ENCODE measurements at regions not wholly inside any gene's neighbourhood (a gene's known extent, or its start where the extent isn't known, plus 50 kb on each side); places are given as distances from the start of the nearest gene placed in this dataset.

DNA sequence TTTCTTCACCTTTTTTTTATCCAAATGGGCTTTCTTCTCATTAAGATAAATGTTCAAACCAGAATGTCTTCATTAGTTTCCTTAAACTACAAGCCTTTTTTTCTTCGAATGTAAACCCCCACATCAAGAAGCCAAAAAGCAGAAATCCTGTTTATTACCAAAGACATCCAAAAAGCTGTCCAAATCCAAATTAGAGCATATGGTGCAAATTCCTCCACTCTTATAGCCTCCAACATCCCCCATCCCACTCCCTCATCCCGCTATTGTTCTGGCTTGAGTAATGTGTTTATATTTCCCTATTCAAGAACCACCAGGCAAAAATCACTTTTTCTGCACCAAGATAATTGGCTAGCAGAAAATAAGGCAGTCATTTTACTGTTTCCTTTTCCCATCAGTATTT is 315.1 kb upstream of the ADGRL3 start:
- no peak overlapping the region for H2AFZ ChIP-seq
- no peak overlapping the region for H3K27ac Mint-ChIP-seq
- H3K9me2 ChIP-seq (ENCODE audit: insufficient read depth) = no peaks in the 10 kb centered on the region
- no peaks in the 10 kb centered on the region for H3K9me3 Mint-ChIP-seq
- no peak overlapping the region for H3K4me2 ChIP-seq
- H3K36me3 ChIP-seq (ENCODE audit: insufficient read depth) = no peaks in the 10 kb centered on the region; the same call in 1 of the 2 replicates
- TF ChIP-seq, protein P1, sequence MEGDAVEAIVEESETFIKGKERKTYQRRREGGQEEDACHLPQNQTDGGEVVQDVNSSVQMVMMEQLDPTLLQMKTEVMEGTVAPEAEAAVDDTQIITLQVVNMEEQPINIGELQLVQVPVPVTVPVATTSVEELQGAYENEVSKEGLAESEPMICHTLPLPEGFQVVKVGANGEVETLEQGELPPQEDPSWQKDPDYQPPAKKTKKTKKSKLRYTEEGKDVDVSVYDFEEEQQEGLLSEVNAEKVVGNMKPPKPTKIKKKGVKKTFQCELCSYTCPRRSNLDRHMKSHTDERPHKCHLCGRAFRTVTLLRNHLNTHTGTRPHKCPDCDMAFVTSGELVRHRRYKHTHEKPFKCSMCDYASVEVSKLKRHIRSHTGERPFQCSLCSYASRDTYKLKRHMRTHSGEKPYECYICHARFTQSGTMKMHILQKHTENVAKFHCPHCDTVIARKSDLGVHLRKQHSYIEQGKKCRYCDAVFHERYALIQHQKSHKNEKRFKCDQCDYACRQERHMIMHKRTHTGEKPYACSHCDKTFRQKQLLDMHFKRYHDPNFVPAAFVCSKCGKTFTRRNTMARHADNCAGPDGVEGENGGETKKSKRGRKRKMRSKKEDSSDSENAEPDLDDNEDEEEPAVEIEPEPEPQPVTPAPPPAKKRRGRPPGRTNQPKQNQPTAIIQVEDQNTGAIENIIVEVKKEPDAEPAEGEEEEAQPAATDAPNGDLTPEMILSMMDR (conservative IDR thresholded peaks at IDR 0.05; ENCODE audit: low read depth in 2 of 2) = no peak
- TF ChIP-seq, protein P2, sequence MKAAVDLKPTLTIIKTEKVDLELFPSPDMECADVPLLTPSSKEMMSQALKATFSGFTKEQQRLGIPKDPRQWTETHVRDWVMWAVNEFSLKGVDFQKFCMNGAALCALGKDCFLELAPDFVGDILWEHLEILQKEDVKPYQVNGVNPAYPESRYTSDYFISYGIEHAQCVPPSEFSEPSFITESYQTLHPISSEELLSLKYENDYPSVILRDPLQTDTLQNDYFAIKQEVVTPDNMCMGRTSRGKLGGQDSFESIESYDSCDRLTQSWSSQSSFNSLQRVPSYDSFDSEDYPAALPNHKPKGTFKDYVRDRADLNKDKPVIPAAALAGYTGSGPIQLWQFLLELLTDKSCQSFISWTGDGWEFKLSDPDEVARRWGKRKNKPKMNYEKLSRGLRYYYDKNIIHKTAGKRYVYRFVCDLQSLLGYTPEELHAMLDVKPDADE (IDR thresholded peaks at IDR 0.05) = no peak
- TF ChIP-seq NANOG (IDR thresholded peaks at IDR 0.05; ENCODE audit: borderline replicate concordance) (no peak), EZH2 (IDR thresholded peaks at IDR 0.05; ENCODE audit: low read depth, unreplicated experiment) (no peak), EZH2phosphoT487 (IDR thresholded peaks at IDR 0.05; ENCODE audit: unreplicated experiment) (no peak), POLR2AphosphoS5 (IDR thresholded peaks at IDR 0.05; ENCODE audit: low read depth) (no peak), ZNF331 (CRISPR knock-in tag; IDR thresholded peaks at IDR 0.05; ENCODE audit: low read depth) (no peak), JUNB (IDR thresholded peaks at IDR 0.05; ENCODE audit: unreplicated experiment) (no peak), ZNF114 (CRISPR knock-in tag; IDR thresholded peaks at IDR 0.05) (no peak), STAT1 (IDR thresholded peaks at IDR 0.05; ENCODE audit: unreplicated experiment) (no peak), CREB1 (CRISPR knock-in tag; IDR thresholded peaks at IDR 0.05; ENCODE audit: low read depth) (no peak)
- TF ChIP-seq, protein P3, sequence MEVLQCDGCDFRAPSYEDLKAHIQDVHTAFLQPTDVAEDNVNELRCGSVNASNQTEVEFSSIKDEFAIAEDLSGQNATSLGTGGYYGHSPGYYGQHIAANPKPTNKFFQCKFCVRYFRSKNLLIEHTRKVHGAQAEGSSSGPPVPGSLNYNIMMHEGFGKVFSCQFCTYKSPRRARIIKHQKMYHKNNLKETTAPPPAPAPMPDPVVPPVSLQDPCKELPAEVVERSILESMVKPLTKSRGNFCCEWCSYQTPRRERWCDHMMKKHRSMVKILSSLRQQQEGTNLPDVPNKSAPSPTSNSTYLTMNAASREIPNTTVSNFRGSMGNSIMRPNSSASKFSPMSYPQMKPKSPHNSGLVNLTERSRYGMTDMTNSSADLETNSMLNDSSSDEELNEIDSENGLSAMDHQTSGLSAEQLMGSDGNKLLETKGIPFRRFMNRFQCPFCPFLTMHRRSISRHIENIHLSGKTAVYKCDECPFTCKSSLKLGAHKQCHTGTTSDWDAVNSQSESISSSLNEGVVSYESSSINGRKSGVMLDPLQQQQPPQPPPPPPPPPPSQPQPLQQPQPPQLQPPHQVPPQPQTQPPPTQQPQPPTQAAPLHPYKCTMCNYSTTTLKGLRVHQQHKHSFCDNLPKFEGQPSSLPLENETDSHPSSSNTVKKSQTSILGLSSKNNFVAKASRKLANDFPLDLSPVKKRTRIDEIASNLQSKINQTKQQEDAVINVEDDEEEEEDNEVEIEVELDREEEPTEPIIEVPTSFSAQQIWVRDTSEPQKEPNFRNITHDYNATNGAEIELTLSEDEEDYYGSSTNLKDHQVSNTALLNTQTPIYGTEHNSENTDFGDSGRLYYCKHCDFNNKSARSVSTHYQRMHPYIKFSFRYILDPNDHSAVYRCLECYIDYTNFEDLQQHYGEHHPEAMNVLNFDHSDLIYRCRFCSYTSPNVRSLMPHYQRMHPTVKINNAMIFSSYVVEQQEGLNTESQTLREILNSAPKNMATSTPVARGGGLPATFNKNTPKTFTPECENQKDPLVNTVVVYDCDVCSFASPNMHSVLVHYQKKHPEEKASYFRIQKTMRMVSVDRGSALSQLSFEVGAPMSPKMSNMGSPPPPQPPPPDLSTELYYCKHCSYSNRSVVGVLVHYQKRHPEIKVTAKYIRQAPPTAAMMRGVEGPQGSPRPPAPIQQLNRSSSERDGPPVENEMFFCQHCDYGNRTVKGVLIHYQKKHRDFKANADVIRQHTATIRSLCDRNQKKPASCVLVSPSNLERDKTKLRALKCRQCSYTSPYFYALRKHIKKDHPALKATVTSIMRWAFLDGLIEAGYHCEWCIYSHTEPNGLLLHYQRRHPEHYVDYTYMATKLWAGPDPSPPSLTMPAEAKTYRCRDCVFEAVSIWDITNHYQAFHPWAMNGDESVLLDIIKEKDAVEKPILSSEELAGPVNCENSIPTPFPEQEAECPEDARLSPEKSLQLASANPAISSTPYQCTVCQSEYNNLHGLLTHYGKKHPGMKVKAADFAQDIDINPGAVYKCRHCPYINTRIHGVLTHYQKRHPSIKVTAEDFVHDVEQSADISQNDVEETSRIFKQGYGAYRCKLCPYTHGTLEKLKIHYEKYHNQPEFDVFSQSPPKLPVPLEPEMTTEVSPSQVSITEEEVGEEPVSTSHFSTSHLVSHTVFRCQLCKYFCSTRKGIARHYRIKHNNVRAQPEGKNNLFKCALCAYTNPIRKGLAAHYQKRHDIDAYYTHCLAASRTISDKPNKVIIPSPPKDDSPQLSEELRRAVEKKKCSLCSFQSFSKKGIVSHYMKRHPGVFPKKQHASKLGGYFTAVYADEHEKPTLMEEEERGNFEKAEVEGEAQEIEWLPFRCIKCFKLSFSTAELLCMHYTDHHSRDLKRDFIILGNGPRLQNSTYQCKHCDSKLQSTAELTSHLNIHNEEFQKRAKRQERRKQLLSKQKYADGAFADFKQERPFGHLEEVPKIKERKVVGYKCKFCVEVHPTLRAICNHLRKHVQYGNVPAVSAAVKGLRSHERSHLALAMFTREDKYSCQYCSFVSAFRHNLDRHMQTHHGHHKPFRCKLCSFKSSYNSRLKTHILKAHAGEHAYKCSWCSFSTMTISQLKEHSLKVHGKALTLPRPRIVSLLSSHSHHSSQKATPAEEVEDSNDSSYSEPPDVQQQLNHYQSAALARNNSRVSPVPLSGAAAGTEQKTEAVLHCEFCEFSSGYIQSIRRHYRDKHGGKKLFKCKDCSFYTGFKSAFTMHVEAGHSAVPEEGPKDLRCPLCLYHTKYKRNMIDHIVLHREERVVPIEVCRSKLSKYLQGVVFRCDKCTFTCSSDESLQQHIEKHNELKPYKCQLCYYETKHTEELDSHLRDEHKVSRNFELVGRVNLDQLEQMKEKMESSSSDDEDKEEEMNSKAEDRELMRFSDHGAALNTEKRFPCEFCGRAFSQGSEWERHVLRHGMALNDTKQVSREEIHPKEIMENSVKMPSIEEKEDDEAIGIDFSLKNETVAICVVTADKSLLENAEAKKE (CRISPR knock-in tag; IDR thresholded peaks at IDR 0.05) = no peak
- TF ChIP-seq, protein P4, sequence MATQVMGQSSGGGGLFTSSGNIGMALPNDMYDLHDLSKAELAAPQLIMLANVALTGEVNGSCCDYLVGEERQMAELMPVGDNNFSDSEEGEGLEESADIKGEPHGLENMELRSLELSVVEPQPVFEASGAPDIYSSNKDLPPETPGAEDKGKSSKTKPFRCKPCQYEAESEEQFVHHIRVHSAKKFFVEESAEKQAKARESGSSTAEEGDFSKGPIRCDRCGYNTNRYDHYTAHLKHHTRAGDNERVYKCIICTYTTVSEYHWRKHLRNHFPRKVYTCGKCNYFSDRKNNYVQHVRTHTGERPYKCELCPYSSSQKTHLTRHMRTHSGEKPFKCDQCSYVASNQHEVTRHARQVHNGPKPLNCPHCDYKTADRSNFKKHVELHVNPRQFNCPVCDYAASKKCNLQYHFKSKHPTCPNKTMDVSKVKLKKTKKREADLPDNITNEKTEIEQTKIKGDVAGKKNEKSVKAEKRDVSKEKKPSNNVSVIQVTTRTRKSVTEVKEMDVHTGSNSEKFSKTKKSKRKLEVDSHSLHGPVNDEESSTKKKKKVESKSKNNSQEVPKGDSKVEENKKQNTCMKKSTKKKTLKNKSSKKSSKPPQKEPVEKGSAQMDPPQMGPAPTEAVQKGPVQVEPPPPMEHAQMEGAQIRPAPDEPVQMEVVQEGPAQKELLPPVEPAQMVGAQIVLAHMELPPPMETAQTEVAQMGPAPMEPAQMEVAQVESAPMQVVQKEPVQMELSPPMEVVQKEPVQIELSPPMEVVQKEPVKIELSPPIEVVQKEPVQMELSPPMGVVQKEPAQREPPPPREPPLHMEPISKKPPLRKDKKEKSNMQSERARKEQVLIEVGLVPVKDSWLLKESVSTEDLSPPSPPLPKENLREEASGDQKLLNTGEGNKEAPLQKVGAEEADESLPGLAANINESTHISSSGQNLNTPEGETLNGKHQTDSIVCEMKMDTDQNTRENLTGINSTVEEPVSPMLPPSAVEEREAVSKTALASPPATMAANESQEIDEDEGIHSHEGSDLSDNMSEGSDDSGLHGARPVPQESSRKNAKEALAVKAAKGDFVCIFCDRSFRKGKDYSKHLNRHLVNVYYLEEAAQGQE (IDR thresholded peaks at IDR 0.05; ENCODE audit: unreplicated experiment) = no peak
- H3K4me1 ChIP-seq (ENCODE audit: insufficient read depth) = no peaks in the 10 kb centered on the region
- no peaks in the 10 kb centered on the region for H3K36me3 Mint-ChIP-seq (ENCODE audit: low read depth)
- DNase-seq (ENCODE audit: low spot score) (no peak), ATAC-seq (no peak)
- no peak overlapping the region for H3K4me3 Mint-ChIP-seq
- no peaks in the 10 kb centered on the region for H3F3A ChIP-seq (replicated peaks; ENCODE audit: low read depth)
- no peaks in the 10 kb centered on the region for H3K27me3 Mint-ChIP-seq (ENCODE audit: insufficient read depth, low read depth, poor library complexity)
- no peaks in the 10 kb centered on the region for H3K79me2 ChIP-seq (replicated peaks; ENCODE audit: insufficient read depth)
- H3K4me1 Mint-ChIP-seq = no peaks in the 10 kb centered on the region
- no peaks in the 10 kb centered on the region for H3K27me3 ChIP-seq (ENCODE audit: insufficient read depth)
- no peak overlapping the region for H3K4me3 ChIP-seq
- H3K27ac ChIP-seq (ENCODE audit: low read depth) = no peak overlapping the region
- no peaks in the 10 kb centered on the region for H4K20me1 ChIP-seq (replicated peaks; ENCODE audit: insufficient read depth)
